Astrocyte (in vitro differentiated cells and primary cell): ENCODE measurements at regions not wholly inside any gene's neighbourhood (a gene's known extent, or its start where the extent isn't known, plus 50 kb on each side); places are given as distances from the start of the nearest gene placed in this dataset.

Experiments used
- DNase-seq: peaks from one replicate; pipeline ENCODE4 v3.0.0-alpha.2; 2010; ENCODE audit warnings: low read depth
- FAIRE-seq: peaks from 2 replicates; lab custom pipeline; 2011; peaks lifted over from hg19 to GRCh38; lab: Jason Lieb, UNC
- H2AFZ ChIP-seq: 2 replicates; pipeline ENCODE4 v1.6.0; 2012; ENCODE audit warnings: low read depth, low read length, inconsistent platforms
- H3K27ac ChIP-seq: 2 replicates; pipeline ENCODE4 v1.5.1; 2011; ENCODE audit warnings: low read depth, low read length, inconsistent platforms
- H3K27me3 ChIP-seq: 2 replicates; pipeline ENCODE4 v1.6.0; 2011; ENCODE audit warnings: low read length, inconsistent platforms; ENCODE audit not compliant: insufficient read depth
- H3K36me3 ChIP-seq: 2 replicates; pipeline ENCODE4 v1.5.1; 2011; ENCODE audit warnings: low read length, inconsistent platforms; ENCODE audit not compliant: insufficient read depth
- H3K4me1 ChIP-seq: 2 replicates; pipeline ENCODE4 v1.5.1; 2011; ENCODE audit warnings: low read length, inconsistent platforms; ENCODE audit not compliant: insufficient read depth
- H3K4me2 ChIP-seq: 2 replicates; pipeline ENCODE4 v1.6.0; 2012; ENCODE audit warnings: low read length, inconsistent platforms
- H3K4me3 ChIP-seq: 2 replicates; pipeline ENCODE4 v1.5.1; 2011; ENCODE audit warnings: low read depth, mild to moderate bottlenecking, low read length, inconsistent platforms; ENCODE audit not compliant: insufficient read depth
- H3K79me2 ChIP-seq: 2 replicates; pipeline ENCODE4 v1.6.0; 2012; ENCODE audit warnings: mild to moderate bottlenecking, low read length, inconsistent platforms; ENCODE audit not compliant: insufficient read depth
- H3K9ac ChIP-seq: 2 replicates; pipeline ENCODE4 v1.6.0; 2012; ENCODE audit warnings: mild to moderate bottlenecking, low read length, inconsistent platforms
- H3K9me3 ChIP-seq: 2 replicates; pipeline ENCODE4 v1.5.1; 2012; ENCODE audit warnings: low read depth, mild to moderate bottlenecking, low read length, inconsistent platforms; ENCODE audit not compliant: insufficient read depth
- H4K20me1 ChIP-seq: 2 replicates; pipeline ENCODE4 v1.6.0; 2012; ENCODE audit warnings: low read length, inconsistent platforms; ENCODE audit not compliant: insufficient read depth
- H3K27ac Mint-ChIP-seq: one replicate; pipeline ENCODE4 v1.8.0; 2021; ENCODE audit warnings: mild to moderate bottlenecking, mixed read lengths; ENCODE audit not compliant: unreplicated experiment
- H3K27me3 Mint-ChIP-seq: one replicate; pipeline ENCODE4 v1.8.0; 2021; ENCODE audit warnings: low read depth, mixed read lengths; ENCODE audit not compliant: unreplicated experiment
- H3K36me3 Mint-ChIP-seq: one replicate; pipeline ENCODE4 v1.8.0; 2021; ENCODE audit warnings: low read depth, mixed read lengths; ENCODE audit not compliant: unreplicated experiment
- H3K4me1 Mint-ChIP-seq: one replicate; pipeline ENCODE4 v1.8.0; 2021; ENCODE audit warnings: low read depth, mixed read lengths; ENCODE audit not compliant: unreplicated experiment
- H3K4me3 Mint-ChIP-seq: one replicate; pipeline ENCODE4 v1.8.0; 2021; ENCODE audit warnings: mild to moderate bottlenecking, moderate library complexity, mixed read lengths; ENCODE audit not compliant: unreplicated experiment
- H3K9me3 Mint-ChIP-seq: one replicate; pipeline ENCODE4 v1.8.0; 2021; ENCODE audit warnings: mild to moderate bottlenecking, mixed read lengths; ENCODE audit not compliant: unreplicated experiment
- EZH2 ChIP-seq: IDR thresholded peaks from 2 replicates; pipeline ENCODE4 v1.6.1; 2012; ENCODE audit warnings: mild to moderate bottlenecking, low read length, inconsistent platforms; ENCODE audit not compliant: insufficient read depth
- TF ChIP-seq, protein P1 (sequence below): IDR thresholded peaks from 2 replicates; pipeline ENCODE4 v1.5.1; 2011; ENCODE audit warnings: low read depth, mild to moderate bottlenecking, inconsistent platforms, low read length, moderate library complexity; ENCODE audit not compliant: insufficient read depth

DNA sequence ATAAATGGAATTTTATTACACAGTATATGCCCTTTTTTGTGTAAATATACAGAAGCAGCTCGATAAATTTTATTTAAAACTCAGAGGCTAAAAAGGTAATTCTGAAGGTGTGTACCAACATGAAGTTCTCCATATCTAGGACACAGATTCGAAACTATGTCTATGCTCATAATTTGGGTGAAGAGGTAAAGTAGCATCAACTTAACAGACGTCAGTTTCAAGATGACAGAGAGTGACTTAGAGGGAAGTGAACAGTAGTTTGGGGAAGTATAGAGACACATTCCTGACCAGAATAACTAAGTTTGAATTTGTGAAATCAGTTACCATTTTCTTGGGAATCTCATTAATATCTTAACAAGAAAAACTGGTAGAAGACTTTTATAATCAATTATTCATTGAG, 2493.3 kb downstream of the ARAP2 start:
- Histone ChIP-seq H3K27ac (no peak overlapping the region), H2AFZ (no peak overlapping the region), H3K36me3 (no peaks in the 10 kb centered on the region), H3K79me2 (no peaks in the 10 kb centered on the region), H3K4me2 (no peak overlapping the region), H3K27me3 (no peaks in the 10 kb centered on the region), H3K9ac (no peak overlapping the region), H3K4me3 (no peak overlapping the region), H3K4me1 (no peaks in the 10 kb centered on the region), H4K20me1 (no peaks in the 10 kb centered on the region), H3K9me3 (no peaks in the 10 kb centered on the region)
- peaks cover 8% of the 10 kb centered on the region for H3K4me1 Mint-ChIP-seq
- FAIRE-seq (no peak), DNase-seq (no peak)
- H3K36me3 Mint-ChIP-seq = no peaks in the 10 kb centered on the region
- H3K4me3 Mint-ChIP-seq = no peak overlapping the region
- H3K27me3 Mint-ChIP-seq = no peaks in the 10 kb centered on the region
- TF ChIP-seq, protein P1, sequence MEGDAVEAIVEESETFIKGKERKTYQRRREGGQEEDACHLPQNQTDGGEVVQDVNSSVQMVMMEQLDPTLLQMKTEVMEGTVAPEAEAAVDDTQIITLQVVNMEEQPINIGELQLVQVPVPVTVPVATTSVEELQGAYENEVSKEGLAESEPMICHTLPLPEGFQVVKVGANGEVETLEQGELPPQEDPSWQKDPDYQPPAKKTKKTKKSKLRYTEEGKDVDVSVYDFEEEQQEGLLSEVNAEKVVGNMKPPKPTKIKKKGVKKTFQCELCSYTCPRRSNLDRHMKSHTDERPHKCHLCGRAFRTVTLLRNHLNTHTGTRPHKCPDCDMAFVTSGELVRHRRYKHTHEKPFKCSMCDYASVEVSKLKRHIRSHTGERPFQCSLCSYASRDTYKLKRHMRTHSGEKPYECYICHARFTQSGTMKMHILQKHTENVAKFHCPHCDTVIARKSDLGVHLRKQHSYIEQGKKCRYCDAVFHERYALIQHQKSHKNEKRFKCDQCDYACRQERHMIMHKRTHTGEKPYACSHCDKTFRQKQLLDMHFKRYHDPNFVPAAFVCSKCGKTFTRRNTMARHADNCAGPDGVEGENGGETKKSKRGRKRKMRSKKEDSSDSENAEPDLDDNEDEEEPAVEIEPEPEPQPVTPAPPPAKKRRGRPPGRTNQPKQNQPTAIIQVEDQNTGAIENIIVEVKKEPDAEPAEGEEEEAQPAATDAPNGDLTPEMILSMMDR = no peak
- no peak for TF ChIP-seq EZH2
- no peak overlapping the region for H3K27ac Mint-ChIP-seq
- no peaks in the 10 kb centered on the region for H3K9me3 Mint-ChIP-seq

DNA sequence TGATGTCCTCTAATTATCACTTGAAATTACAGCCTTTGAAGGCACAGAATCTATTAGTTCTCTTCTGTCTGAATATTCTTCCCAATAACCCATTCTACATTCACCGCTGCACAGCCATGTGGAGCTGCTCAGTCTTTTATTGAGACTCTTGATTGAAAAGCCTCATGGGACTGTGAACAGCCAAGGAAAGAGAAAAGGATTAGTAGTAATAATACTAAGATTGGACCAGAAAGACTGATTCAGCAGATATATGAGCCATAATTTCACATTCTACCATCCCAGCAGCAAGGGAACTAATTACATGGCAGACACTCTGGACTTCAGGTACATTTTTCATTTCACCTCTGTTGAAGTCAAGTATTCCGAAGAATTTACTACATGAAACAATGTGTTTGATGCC, 2471.7 kb downstream of the ARAP2 start:
- TF ChIP-seq, protein P1 = no peak
- no peak for TF ChIP-seq EZH2
- H3K4me3 Mint-ChIP-seq = no peak overlapping the region
- no peak for FAIRE-seq

DNA sequence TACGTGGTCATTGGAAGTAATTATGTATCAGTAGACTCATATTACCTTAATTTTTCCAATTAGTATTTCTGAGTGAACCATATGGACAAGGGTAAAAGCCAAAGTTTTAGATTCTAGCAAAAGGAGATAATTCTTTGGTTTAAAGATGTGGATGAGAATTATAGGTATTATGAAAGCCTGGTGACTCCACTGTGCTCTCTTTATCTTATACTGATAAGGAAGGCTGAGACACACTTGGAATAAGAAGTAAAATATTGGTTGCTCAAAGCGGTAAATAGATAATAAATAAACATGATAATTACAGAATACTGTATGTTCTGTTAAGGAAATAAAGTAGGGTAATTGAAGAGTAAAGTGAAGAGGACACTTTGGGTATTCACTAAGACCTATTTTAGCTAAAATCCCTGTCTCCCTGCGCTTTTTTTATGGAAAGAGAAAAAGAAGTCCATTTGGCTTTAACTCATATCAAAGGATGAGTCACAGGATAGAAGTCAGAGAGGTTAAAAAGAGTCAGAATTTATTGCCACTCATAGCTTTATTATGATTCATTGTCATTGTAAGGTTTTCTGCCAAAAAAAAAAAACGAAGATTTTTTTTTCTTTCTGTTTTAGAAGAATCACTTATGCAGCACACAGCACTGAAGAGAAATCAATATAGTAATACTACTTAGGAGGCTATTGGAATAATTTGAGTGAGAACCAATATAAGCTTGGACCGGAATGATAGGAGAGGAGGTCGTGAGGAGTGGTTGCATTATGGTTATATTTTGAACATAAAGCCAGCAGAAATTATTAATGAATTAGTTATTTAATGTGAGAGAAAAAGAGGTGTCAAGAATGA, 2463.1 kb downstream of the ARAP2 start:
- H3K4me1 ChIP-seq = peaks cover 4% of the 10 kb centered on the region
- no peak overlapping the region for H3K9ac ChIP-seq
- no peaks in the 10 kb centered on the region for H3K79me2 ChIP-seq
- Mint-ChIP-seq H3K9me3 (no peaks in the 10 kb centered on the region), H3K27me3 (no peaks in the 10 kb centered on the region), H3K4me1 (peaks cover 13% of the 10 kb centered on the region), H3K36me3 (no peaks in the 10 kb centered on the region), H3K4me3 (no peak overlapping the region), H3K27ac (no peak overlapping the region)
- H3K27me3 ChIP-seq = no peaks in the 10 kb centered on the region
- no peaks in the 10 kb centered on the region for H3K9me3 ChIP-seq
- no peaks in the 10 kb centered on the region for H4K20me1 ChIP-seq
- FAIRE-seq (no peak), DNase-seq (peak; percentile 62)
- no peak overlapping the region for H2AFZ ChIP-seq
- peak overlapping the region; percentile 15 for H3K4me2 ChIP-seq
- no peak overlapping the region for H3K4me3 ChIP-seq
- no peaks in the 10 kb centered on the region for H3K36me3 ChIP-seq
- H3K27ac ChIP-seq = no peak overlapping the region
- TF ChIP-seq EZH2 = no peak
- TF ChIP-seq, protein P1 = no peak

More for the DNA sequence above, 2471.7 kb downstream of the ARAP2 start:
- Histone ChIP-seq H3K9ac (no peak overlapping the region), H3K79me2 (no peaks in the 10 kb centered on the region), H3K4me1 (no peaks in the 10 kb centered on the region), H3K27me3 (no peaks in the 10 kb centered on the region), H3K4me3 (no peak overlapping the region), H3K27ac (no peak overlapping the region), H4K20me1 (no peaks in the 10 kb centered on the region), H3K36me3 (no peaks in the 10 kb centered on the region), H3K4me2 (no peak overlapping the region), H3K9me3 (no peaks in the 10 kb centered on the region), H2AFZ (no peak overlapping the region)
- Mint-ChIP-seq H3K27me3 (no peaks in the 10 kb centered on the region), H3K9me3 (no peaks in the 10 kb centered on the region), H3K36me3 (no peaks in the 10 kb centered on the region), H3K4me1 (no peaks in the 10 kb centered on the region), H3K27ac (no peak overlapping the region)
- DNase-seq = no peak
